Aorta (tissue), 5 donors: ENCODE measurements at regions not wholly inside any gene's neighbourhood (a gene's known extent, or its start where the extent isn't known, plus 50 kb on each side); places are given as distances from the start of the nearest gene placed in this dataset.

ENCODE experiments used
- ATAC-seq: fragments of 200-7000 bp; cut with Tn5 transposase; one replicate; pipeline ENCODE4 v1.9.1; 2022; ENCODE audit warnings: moderate library complexity; ENCODE audit not compliant: low FRiP score
- DNase-seq, 2 donors: peaks; one replicate each; pipeline ENCODE4 v3.0.0-alpha.2; 2020
- H3K27ac ChIP-seq, 2 donors: one replicate each; pipeline ENCODE4 v1.5.1; 2013; ENCODE audit warnings: low read length in 2 of 2, mild to moderate bottlenecking in 2 of 2, moderate library complexity in 2 of 2, control low read depth in 1 of 2, inconsistent platforms in 1 of 2, low read depth in 1 of 2
- H3K27me3 ChIP-seq, 2 donors: one replicate each; pipeline ENCODE4 v1.6.1; 2013; ENCODE audit warnings: control low read depth in 1 of 2, low read length in 1 of 2, mild to moderate bottlenecking in 1 of 2, moderate library complexity in 1 of 2; ENCODE audit not compliant: insufficient read depth in 2 of 2, control insufficient read depth in 1 of 2
- H3K36me3 ChIP-seq, 2 donors: one replicate each; pipeline ENCODE4 v1.6.1; 2013; ENCODE audit warnings: control low read depth in 1 of 2, low read length in 1 of 2, mild to moderate bottlenecking in 1 of 2; ENCODE audit not compliant: insufficient read depth in 2 of 2, control insufficient read depth in 1 of 2
- H3K4me1 ChIP-seq, 2 donors: one replicate each; pipeline ENCODE4 v1.6.1; 2013; ENCODE audit warnings: low read length in 2 of 2, control low read depth in 1 of 2, mild to moderate bottlenecking in 1 of 2, moderate library complexity in 1 of 2; ENCODE audit not compliant: insufficient read depth in 2 of 2, control insufficient read depth in 1 of 2
- H3K4me3 ChIP-seq, 2 donors: one replicate each; pipeline ENCODE4 v1.5.1; 2013; ENCODE audit warnings: low read length in 2 of 2, control low read depth in 1 of 2, mild to moderate bottlenecking in 1 of 2
- H3K9me3 ChIP-seq: one replicate; pipeline ENCODE4 v1.6.1; 2013; ENCODE audit warnings: mild to moderate bottlenecking, low read length; ENCODE audit not compliant: control insufficient read depth
- WGBS, 2 donors: extraction: QIAGEN DNeasy Blood & Tissue Kit; methylation state at CpG; one replicate each; pipeline ENCODE4 v1.1.7; 2013; 5-methylcytosine and 5-hydroxymethylcytosine counted together
- intact Hi-C, 2 donors: fragments of 100-400 bp; cut with DNase I; formaldehyde crosslinking; loops; one replicate each; pipeline versions ENCODE4 v1.14.2 to v1.15.0; 2022
- donor health status: healthy with polysubstance abuse.
- donor health status: Bipolar disorder and iron deficiency.
- donor health status: DM: no; HTN: no; CAD: no.
- donor health status: DM: no; HTN: no; CAD: no.
- donor health status: DM: yes; HTN: yes; CAD: no.

DNA sequence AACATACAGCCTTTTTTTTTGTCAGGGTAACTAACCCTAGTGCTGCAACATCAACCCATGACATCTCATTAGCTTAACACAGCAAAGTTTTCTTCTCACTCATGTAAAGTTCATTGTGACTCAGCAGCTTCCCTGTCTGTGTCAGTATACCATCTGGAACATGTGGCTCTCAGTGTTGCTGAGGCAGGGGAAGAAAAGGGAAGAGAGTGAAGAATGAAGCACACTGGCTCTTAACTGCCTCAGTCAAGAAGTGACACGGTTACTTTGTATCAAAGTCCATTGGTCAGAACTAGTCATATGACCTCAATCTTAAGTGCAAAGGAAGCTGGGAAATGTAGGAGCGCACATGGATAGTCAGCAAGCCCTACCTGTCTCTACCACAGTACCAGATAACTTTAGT lies 185.0 kb upstream of the ELL2 start:
- WGBS, 2 donors = 54 to 55% methylated on average over 2 of the region's 2 CpGs
- no peak for ATAC-seq

DNA sequence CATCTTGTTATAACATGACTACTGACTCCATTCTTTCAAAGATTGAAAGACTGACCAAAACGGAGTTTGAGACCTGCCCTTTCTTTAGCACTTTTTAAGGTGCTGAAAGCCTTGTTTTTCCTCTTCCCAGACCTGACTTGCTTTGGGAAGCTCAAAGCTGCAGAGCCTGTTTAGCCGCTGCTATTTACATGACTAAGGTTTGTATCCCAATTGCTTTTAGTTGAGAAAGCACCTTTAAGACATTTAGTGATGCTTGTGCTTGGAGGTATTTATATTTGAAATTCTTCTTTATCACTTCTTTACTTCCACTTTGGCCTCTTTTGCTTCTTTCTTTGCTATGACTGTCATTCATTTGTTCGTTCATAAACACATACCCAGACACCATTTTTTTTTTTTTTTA lies 182.6 kb upstream of the ELL2 start:
- Histone ChIP-seq H3K27ac (no peak overlapping the region), H3K4me3 (no peak overlapping the region), H3K4me1 (peaks cover 4 to 9% of the 10 kb centered on the region in 2 donors), H3K27me3 (no peaks in the 10 kb centered on the region), H3K9me3 (no peaks in the 10 kb centered on the region), H3K36me3 (no peaks in the 10 kb centered on the region)
- DNase-seq (no peak), ATAC-seq (no peak)
- 94 to 95% methylated on average over 3 of the region's 3 CpGs for WGBS, 2 donors
- intact Hi-C loops = no loop called here

More for the DNA sequence above, 185.0 kb upstream of the ELL2 start:
- Histone ChIP-seq H3K9me3 (no peaks in the 10 kb centered on the region), H3K27ac (no peak overlapping the region), H3K36me3 (no peaks in the 10 kb centered on the region), H3K4me1 (peaks cover 4 to 9% of the 10 kb centered on the region in 2 donors), H3K27me3 (no peaks in the 10 kb centered on the region), H3K4me3 (no peak overlapping the region)
- peak in 1 of 2 donors; percentile 58 for DNase-seq
- intact Hi-C loops = no loop called here

- DNase-seq (no peak), ATAC-seq (no peak)
- H3K27ac ChIP-seq = no peak overlapping the region
- H3K36me3 ChIP-seq = no peaks in the 10 kb centered on the region
- H3K27me3 ChIP-seq = no peaks in the 10 kb centered on the region
- no peaks in the 10 kb centered on the region for H3K9me3 ChIP-seq
- intact Hi-C loops = no loop called here
- H3K4me3 ChIP-seq = no peak overlapping the region
- 96 to 98% methylated on average over 2 of the region's 2 CpGs for WGBS, 2 donors
- H3K4me1 ChIP-seq = peaks cover 4 to 9% of the 10 kb centered on the region in 2 donors
These were observed 181.8 kb upstream of the ELL2 start for GRCh38 chr5:96143450-96143849.

DNA sequence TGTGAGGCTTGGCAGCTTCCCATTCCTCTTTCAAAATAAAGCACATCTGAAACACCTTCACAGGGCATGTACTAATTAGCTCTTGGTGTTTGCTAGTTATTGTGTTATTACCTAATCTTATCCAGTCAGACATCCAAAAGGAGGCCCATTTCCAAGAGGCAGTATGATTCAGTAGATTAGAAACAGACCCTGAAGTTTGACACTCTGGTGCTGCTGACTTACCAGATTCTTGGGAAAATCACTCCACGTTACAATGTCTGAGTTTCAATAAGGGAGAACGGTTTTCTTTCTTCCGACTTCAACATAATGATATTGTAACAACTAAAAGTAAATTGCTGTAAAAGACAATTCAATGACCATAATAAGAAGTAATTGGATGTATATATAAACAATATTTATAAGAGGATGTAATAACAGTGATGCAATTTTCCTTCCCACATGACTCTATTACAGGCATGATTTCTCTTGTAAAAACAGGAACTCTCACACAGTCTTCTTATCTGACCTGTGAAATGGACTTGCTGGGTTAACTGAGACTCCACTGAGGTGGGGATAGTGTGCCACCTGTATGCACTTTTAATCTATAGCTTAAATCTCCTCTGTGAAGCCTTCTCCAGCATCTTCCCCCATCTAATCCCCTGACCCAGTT lies 181.3 kb upstream of the ELL2 start:
- no peak overlapping the region for H3K4me3 ChIP-seq
- H3K9me3 ChIP-seq = no peaks in the 10 kb centered on the region
- H3K36me3 ChIP-seq = no peaks in the 10 kb centered on the region
- no peak for DNase-seq
- no peaks in the 10 kb centered on the region for H3K27me3 ChIP-seq
- H3K4me1 ChIP-seq = peaks cover 4 to 9% of the 10 kb centered on the region in 2 donors
- intact Hi-C loops = no loop called here
- WGBS, 2 donors = 54 to 70% methylated on average over 3 of the region's 3 CpGs
- ATAC-seq = peak; percentile 70
- H3K27ac ChIP-seq = no peak overlapping the region

- H3K27ac ChIP-seq = no peak overlapping the region
- no peaks in the 10 kb centered on the region for H3K36me3 ChIP-seq
- H3K4me3 ChIP-seq = no peak overlapping the region
- peaks cover 4 to 9% of the 10 kb centered on the region in 2 donors for H3K4me1 ChIP-seq
- 94 to 96% methylated on average over 5 of the region's 5 CpGs for WGBS, 2 donors
- H3K9me3 ChIP-seq = no peaks in the 10 kb centered on the region
- ATAC-seq (no peak), DNase-seq (no peak)
- intact Hi-C loops = no loop called here
- no peaks in the 10 kb centered on the region for H3K27me3 ChIP-seq
These were observed 180.6 kb upstream of the ELL2 start for GRCh38 chr5:96142184-96142781.

DNA sequence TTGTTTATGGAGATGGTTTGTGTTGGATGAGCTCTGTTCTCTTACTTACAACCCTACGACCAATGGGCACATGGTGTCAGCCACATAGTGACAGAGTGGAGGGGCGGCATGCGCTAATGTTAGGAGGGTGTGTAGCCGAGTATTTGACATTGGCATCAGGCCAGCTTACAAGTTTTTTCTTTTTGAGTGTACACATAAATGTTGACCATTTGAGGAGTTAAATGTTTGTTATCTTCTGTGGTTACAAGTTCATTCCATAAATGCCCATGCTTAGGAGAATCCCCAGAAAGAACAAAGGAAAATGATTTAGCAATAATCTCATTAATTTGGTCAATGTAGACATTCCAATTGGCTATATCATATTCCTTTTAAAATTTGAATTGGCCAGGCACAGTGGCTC lies 180.1 kb upstream of the ELL2 start:
- H3K4me1 ChIP-seq = peaks cover 2 to 9% of the 10 kb centered on the region in 2 donors
- WGBS, 2 donors = 66 to 67% methylated on average over 4 of the region's 4 CpGs
- ATAC-seq (no peak), DNase-seq (no peak)
- H3K4me3 ChIP-seq = no peak overlapping the region
- H3K36me3 ChIP-seq = no peaks in the 10 kb centered on the region
- H3K27me3 ChIP-seq = no peaks in the 10 kb centered on the region
- no peak overlapping the region for H3K27ac ChIP-seq
- intact Hi-C loops = no loop called here
- no peaks in the 10 kb centered on the region for H3K9me3 ChIP-seq

DNA sequence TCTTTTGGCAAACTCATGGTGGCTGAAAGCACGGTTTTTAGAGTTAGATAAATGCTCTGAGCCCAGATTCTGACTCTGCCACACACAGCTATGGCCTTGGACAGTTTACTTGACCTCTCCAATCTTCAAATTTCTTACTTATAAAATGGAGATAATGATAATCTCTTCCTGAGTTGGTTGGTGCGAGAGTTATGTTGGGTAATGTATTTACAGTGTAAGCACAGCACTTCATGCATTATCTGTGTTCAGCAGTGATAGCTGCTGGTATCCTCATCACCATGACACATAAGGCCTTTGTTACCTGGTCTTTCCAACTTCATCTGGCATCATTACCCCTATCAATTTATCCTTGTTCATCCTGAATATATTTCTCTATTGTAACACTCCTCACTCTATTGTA lies 178.8 kb upstream of the ELL2 start:
- no peak for ATAC-seq

DNA sequence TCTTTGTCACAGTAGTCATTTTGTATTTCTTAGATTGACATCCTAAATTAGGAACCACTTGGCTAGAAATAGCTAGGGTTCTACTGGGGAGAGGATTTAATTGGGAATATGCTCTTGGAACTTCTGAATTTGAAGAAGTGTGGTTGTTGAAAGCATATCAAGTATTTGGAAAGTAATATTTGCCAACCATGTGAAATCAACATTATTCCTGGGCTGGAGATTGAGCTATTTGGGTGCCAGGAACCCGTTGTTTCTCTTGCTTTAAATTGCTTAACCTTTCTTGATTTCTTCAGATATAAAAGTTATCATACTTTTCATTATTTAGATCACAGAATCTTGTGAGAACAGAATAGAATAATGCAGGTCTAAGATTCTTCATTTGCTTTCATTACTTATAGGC lies 178.4 kb upstream of the ELL2 start:
- H3K36me3 ChIP-seq = no peaks in the 10 kb centered on the region
- H3K4me1 ChIP-seq = no peaks in the 10 kb centered on the region
- H3K4me3 ChIP-seq = no peak overlapping the region
- H3K27ac ChIP-seq = no peak overlapping the region
- H3K9me3 ChIP-seq = no peaks in the 10 kb centered on the region
- 0 to 14% methylated on average over 1 of the region's 1 CpG for WGBS, 2 donors
- DNase-seq (no peak), ATAC-seq (no peak)
- intact Hi-C loops = no loop called here
- no peaks in the 10 kb centered on the region for H3K27me3 ChIP-seq

More for the DNA sequence above, 178.8 kb upstream of the ELL2 start:
- WGBS, 2 donors = 20 to 32% methylated on average over 2 of the region's 2 CpGs
- Histone ChIP-seq H3K27me3 (no peaks in the 10 kb centered on the region), H3K4me3 (no peak overlapping the region), H3K9me3 (no peaks in the 10 kb centered on the region), H3K4me1 (no peaks in the 10 kb centered on the region), H3K36me3 (no peaks in the 10 kb centered on the region), H3K27ac (no peak overlapping the region)
- intact Hi-C loops = no loop called here
- DNase-seq = no peak

DNA sequence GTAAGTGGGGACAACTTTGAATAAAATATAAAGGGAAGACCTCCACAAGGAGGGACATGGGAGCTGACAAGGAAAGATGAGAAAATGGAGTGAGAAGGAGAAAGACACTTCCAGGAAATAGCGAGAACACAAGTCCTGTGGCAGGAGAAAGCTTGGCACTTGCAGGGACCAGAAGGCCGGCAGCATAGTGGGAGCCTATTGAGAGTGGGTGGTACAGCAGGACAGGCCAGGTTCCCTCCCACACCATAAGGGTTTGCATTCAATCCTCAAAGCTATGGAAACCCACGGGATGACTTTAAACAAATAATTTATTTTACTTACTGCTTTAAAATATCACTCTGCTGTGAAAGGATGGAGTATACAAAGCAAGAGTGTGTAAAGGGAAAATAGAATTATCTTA lies 173.2 kb upstream of the ELL2 start:
- H3K27ac ChIP-seq = no peak overlapping the region
- no peaks in the 10 kb centered on the region for H3K9me3 ChIP-seq
- no peak overlapping the region for H3K4me3 ChIP-seq
- intact Hi-C loops = no loop called here
- no peak for ATAC-seq
- H3K36me3 ChIP-seq = no peaks in the 10 kb centered on the region
- DNase-seq = no peak
- WGBS, 2 donors = 84 to 85% methylated on average over 3 of the region's 3 CpGs
- no peaks in the 10 kb centered on the region for H3K27me3 ChIP-seq
- peaks cover 2% of the 10 kb centered on the region in 2 donors for H3K4me1 ChIP-seq
